HG03064 (cell line): ENCODE measurements at regions not wholly inside any gene's neighbourhood (a gene's known extent, or its start where the extent isn't known, plus 50 kb on each side); places are given as distances from the start of the nearest gene placed in this dataset.
"Not testable (repeated sequence)": the region's sequence is repeated elsewhere in the genome, so short reads cannot be mapped to it uniquely, and the experiment has no call there.

ENCODE experiments used
- ATAC-seq: cut with Tn5 transposase; IDR thresholded peaks from one replicate; pipeline ENCODE4 v1.9.1; 2021; ENCODE audit warnings: low read depth; ENCODE audit not compliant: unreplicated experiment

GRCh38 chr10:30560326-30560725 lies 69.2 kb downstream of the LYZL2 start:
- no peak for ATAC-seq

GRCh38 chr10:30559180-30559579 lies 70.4 kb downstream of the LYZL2 start:
- ATAC-seq: no peak

- no peak for ATAC-seq
These were observed 71.1 kb downstream of the LYZL2 start for GRCh38 chr10:30558411-30558810.

DNA sequence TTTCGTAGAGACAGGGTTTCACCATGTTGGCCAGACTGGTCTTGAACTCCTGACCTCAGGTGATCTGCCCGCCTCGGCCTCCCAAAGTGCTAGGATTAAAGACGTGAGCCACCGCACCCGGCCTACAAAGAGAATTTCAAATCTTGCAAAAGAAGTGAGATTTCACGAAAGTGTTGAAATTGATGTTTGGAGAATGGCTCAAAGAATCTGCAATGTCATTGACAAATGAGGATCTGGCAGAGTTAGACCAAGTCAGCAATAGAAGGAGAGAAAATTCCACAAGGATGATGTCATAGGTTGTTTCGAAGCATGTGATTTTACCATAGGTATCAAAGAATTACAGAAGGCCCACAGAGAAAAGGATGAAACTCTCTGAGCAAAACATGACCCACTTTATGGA lies 71.7 kb downstream of the LYZL2 start:
- ATAC-seq: no peak

DNA sequence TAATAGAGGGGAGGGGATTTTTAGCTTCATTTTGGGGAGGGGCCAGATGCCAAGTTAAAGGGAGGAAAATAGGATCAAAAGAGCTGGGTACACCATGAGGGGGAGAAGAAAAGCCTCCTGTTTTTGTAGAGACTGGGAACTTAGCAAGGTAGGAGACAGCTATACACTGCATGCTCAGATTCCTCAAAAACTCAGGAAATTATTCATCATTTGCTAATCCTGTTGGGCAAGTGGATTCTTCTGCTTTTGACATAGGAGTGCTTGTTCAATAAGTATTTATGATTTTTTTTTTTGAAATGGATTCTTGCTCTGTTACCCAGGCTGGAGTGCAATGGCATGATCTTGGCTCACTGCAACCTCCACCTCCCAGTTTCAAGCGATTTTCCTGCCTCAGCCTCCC lies 73.4 kb downstream of the LYZL2 start:
- no peak for ATAC-seq

DNA sequence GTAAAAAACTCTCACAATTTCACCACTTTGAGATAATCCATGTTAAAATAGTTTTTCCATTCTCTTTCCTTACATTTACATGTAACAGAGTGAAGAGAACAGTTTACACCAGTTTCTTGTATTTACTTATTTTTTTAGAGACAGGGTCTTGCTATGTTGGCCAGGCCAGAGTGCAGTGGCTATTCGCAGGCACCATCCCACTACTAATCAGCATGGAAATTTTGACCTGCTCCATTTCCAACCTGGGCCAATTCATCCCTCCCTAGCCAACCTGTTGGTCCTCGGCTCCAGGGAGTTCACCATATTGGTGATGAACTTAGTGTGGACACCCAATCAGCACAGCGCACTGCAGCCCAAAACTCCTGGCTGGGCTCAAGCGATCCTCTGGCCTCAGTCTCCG lies 74.1 kb downstream of the LYZL2 start:
- ATAC-seq: no peak

DNA sequence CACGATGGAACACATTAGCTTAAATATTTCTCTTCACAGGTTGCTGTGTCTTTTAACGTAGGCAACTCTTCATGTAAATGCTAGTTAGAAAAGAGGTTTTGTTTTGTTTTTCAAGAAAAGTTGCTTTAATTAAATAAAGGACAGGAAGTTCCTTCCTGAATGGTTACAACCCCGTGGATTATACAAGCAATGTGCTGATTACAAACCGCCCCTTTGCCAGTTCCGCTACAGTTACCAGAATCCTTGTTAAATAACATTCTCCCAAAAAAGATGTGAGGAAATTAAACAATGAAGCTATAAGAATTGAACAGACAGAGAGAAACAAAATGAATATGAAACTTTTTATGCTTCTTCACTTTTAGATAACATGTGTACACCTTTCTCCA lies 75.1 kb downstream of the LYZL2 start:
- ATAC-seq: no peak

- ATAC-seq: no peak
These were observed 75.7 kb downstream of the LYZL2 start for GRCh38 chr10:30553626-30554439.

- no peak for ATAC-seq
These were observed 76.4 kb downstream of the LYZL2 start for GRCh38 chr10:30553018-30553625.

- no peak for ATAC-seq
These were observed 78.4 kb downstream of the LYZL2 start for GRCh38 chr10:30550967-30551815.

- ATAC-seq: not testable (repeated sequence)
These were observed 80.3 kb downstream of the LYZL2 start for GRCh38 chr10:30549134-30549687.

DNA sequence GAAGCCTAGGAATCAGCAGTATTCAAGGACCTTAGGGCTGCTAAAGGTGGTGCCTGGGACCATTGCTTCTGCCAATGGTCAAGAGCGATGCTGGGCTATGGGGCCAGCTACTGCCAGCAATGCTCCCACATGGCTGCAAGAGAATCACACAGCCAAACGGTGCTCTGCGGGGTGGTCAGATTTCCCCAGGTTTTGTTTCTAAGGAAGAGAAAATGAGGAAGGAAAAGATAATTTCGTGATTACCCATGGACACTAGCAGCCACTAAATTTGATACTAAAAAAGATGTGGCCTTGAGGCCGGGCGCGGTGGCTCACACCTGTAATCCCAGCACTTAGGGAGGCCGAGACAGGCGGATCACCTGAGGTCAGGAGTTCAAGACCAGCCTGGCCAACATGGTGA lies 83.0 kb downstream of the LYZL2 start:
- ATAC-seq: no peak

DNA sequence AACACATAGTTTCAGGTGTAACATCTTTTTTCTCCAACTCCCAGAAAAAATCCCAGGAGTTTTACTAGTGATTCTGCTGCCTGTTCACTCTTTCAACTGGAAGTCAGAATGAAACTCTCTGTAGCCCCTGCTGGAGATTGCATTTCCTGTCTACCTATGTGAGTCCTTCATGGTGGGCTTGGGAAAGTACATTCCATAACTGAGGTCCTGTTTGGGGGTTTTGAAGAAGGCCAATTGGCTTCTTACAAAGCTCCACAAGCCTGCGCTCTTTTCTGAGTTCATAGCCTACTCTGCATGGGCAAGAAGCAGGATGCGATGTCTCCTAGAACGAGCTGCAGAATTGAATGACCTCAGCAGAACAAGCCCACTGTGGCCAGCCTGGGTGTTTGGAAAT lies 86.7 kb downstream of the LYZL2 start:
- no peak for ATAC-seq

GRCh38 chr10:30542001-30542894 lies 87.3 kb downstream of the LYZL2 start:
- ATAC-seq: no peak

GRCh38 chr10:30540276-30540675 lies 89.3 kb downstream of the LYZL2 start:
- ATAC-seq: no peak

- no peak for ATAC-seq
These were observed 91.5 kb downstream of the LYZL2 start for GRCh38 chr10:30538086-30538485.

DNA sequence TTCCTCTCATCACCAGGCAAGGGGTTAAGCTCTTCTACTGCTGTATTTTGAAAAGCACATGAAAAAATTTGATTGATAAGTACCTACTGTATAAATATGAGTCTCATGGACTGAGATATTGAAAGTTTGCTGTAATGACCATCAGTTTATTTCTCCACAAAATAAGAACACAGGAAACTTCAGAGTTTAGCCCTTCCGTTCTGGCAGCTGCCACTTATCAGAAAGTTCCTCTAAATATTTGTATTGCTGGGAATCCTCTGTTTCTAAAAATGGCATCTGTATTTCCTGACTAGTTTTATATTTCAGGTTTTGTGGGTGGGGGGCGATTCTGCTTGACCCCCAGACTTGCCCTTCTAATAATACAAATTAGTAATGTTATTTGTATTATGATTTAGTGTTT lies 92.0 kb downstream of the LYZL2 start:
- no peak for ATAC-seq

DNA sequence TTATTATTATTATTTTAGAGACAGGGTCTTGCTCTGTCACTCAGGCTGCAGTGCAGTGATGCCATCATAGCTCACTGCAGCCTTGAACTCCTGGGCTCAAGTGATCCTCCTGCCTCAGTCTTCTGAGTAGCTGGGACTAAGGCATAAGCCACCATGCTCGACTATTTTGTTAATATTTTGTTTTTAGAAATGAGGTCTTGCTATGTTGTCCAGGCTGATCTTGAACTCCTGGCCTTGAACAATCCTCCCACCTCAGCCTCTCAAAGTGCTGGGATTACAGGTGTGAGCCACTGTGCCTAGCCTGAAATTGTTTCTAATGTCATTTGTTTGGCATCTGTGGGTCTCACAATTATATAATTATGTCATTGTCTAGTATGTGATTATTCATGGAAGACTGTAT lies 92.4 kb downstream of the LYZL2 start:
- ATAC-seq: not testable (repeated sequence)

- no peak for ATAC-seq
These were observed 93.0 kb downstream of the LYZL2 start for GRCh38 chr10:30536578-30536977.

- ATAC-seq: no peak
These were observed 93.9 kb downstream of the LYZL2 start for GRCh38 chr10:30535677-30536076.
